GM06990 (cell line): ENCODE measurements at regions not wholly inside any gene's neighbourhood (a gene's known extent, or its start where the extent isn't known, plus 50 kb on each side); places are given as distances from the start of the nearest gene placed in this dataset.

Source experiments
- DNase-seq: peaks from one replicate; pipeline ENCODE4 v3.0.0-alpha.2; 2011; ENCODE audit not compliant: insufficient read length; ENCODE audit errors: extremely low read depth
- H3K27me3 ChIP-seq: replicated peaks from 2 replicates; pipeline ENCODE4 v1.6.0; 2011; ENCODE audit warnings: low read length; ENCODE audit not compliant: control insufficient read depth, insufficient read depth
- H3K36me3 ChIP-seq: 2 replicates; pipeline ENCODE4 v1.5.1; 2011; ENCODE audit warnings: low read length; ENCODE audit not compliant: control insufficient read depth, insufficient read depth
- H3K4me3 ChIP-seq: replicated peaks from 2 replicates; pipeline ENCODE4 v1.5.1; 2011; ENCODE audit warnings: low read depth, mild to moderate bottlenecking, control low read depth, low read length
- TF ChIP-seq, protein P1 (sequence below): IDR thresholded peaks from 2 replicates; pipeline ENCODE4 v1.5.1; 2011; ENCODE audit warnings: low read length, control low read depth, mild to moderate bottlenecking, inconsistent platforms; ENCODE audit not compliant: insufficient read depth, poor library complexity, severe bottlenecking

- TF ChIP-seq, protein P1, sequence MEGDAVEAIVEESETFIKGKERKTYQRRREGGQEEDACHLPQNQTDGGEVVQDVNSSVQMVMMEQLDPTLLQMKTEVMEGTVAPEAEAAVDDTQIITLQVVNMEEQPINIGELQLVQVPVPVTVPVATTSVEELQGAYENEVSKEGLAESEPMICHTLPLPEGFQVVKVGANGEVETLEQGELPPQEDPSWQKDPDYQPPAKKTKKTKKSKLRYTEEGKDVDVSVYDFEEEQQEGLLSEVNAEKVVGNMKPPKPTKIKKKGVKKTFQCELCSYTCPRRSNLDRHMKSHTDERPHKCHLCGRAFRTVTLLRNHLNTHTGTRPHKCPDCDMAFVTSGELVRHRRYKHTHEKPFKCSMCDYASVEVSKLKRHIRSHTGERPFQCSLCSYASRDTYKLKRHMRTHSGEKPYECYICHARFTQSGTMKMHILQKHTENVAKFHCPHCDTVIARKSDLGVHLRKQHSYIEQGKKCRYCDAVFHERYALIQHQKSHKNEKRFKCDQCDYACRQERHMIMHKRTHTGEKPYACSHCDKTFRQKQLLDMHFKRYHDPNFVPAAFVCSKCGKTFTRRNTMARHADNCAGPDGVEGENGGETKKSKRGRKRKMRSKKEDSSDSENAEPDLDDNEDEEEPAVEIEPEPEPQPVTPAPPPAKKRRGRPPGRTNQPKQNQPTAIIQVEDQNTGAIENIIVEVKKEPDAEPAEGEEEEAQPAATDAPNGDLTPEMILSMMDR = no peak
- DNase-seq = no peak
- H3K36me3 ChIP-seq = no peaks in the 10 kb centered on the region
- H3K4me3 ChIP-seq = no peak overlapping the region
- no peaks in the 10 kb centered on the region for H3K27me3 ChIP-seq
These were observed 125.1 kb downstream of the ESM1 start for GRCh38 chr5:54860321-54860720.

DNA sequence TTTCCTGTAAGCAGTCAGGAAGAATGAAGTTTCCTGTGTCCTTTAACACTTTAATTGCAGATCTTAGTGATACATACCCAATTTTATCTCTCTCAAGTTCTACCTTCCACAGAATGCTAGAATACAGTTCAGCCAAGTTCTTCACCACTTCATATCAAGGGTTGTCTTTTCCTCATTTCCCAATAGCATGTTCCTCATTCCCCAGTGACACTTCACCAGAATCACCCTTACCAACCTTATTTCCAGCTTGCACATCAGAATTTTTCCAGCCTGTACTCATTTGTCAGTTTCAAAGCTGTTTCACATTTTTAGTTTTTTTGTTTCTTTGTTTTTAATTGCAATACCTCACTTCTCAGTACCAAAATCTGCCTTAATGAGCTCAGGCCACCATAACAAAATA, 126.1 kb downstream of the ESM1 start:
- Histone ChIP-seq H3K4me3 (no peak overlapping the region), H3K27me3 (no peaks in the 10 kb centered on the region), H3K36me3 (no peaks in the 10 kb centered on the region)
- TF ChIP-seq, protein P1 = no peak
- no peak for DNase-seq

DNA sequence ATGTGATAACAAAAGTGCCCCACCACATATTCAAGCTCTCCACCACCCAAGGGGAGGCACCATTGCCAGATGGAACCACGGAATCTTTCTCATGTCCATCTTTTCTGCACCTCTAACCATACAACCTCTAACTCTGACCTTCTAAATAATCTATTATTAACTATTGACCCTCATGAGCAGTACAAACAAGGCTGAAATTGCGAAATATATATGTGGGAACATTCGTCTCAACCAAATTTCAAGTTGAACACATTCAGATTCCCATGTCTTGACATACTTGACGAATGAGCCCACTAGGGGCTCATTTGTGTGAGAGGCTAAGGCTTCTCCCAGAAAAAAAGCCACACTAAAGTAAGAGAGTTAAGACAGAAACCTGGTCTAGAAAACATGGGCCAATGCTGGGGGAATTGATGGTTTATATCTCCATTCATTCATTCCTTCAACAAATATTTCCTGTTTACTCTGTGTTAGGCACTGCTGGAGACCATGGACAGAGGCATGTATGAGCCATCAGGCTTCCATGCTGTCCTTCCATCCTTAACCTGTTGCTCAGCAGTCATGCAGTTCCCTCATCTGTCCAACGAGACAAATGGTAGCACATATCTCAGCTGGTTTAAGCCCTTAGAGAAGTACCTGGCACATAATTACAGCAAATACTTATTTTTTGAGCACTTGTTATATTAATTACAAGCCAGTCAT, 130.4 kb downstream of the ESM1 start:
- Histone ChIP-seq H3K4me3 (no peak overlapping the region), H3K36me3 (no peaks in the 10 kb centered on the region), H3K27me3 (no peaks in the 10 kb centered on the region)
- TF ChIP-seq, protein P1 = no peak
- no peak for DNase-seq

DNA sequence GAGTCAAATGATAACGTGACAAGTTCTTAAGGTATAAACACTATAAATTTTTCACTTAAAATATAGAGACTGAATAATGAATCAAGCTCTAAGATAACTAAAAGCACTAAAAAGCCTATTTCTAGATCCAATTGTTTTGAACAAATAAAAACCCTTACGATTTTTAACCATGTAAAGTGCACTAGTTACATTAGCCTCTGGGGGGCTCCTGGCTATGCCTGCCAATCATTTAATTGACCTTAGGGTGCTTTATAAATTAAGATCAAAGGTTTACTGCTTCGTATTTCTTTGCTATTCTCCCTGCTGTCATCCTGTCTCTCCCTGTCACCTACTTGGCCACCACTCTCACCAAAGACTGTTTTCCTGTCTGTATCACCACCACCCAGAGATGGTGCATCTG, 133.4 kb downstream of the ESM1 start:
- no peak overlapping the region for H3K4me3 ChIP-seq
- H3K27me3 ChIP-seq = no peaks in the 10 kb centered on the region
- TF ChIP-seq, protein P1 = peak; percentile 9
- no peaks in the 10 kb centered on the region for H3K36me3 ChIP-seq
- DNase-seq = no peak

DNA sequence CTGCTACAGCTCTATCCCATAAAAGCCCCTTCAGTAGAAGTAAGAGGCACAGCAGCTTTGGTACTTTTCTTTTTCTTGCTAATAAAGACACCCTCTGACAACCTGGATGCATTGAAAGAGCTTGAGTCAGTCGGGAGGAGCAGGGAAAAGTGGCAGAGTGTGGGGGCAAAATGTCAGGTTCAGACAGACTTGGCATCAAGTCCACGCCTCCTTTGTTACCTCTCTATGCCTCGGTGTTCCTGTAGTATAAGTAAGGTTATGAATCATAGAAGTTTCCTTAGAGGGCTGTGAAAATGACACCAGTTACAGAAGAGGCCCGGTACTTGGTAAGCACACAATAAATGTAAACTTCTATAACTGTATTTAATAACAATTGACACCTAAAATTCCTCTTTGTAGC, 133.9 kb downstream of the ESM1 start:
- TF ChIP-seq, protein P1 = no peak
- no peak overlapping the region for H3K4me3 ChIP-seq
- no peaks in the 10 kb centered on the region for H3K27me3 ChIP-seq
- no peaks in the 10 kb centered on the region for H3K36me3 ChIP-seq
- DNase-seq = no peak

DNA sequence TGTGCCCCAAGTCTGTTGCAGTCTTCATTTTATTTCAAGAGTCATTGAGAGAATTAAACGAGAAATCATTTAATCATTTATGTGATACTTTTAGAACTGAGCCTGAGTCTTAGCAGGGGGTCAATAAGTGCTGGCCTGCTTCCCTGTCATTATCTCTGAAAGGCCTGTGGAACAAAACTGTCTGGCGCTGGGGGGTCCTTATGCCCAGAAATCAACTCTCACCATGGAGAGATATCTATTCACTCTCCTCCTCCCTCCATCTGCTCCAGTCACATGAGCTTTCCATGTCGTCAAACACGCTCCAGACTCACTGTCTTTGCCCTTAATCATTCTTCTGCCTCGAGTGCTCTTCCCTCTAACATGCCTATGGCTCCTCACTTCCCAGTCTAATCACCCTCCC, 136.8 kb downstream of the ESM1 start:
- Histone ChIP-seq H3K27me3 (no peaks in the 10 kb centered on the region), H3K36me3 (no peaks in the 10 kb centered on the region), H3K4me3 (no peak overlapping the region)
- DNase-seq = no peak
- TF ChIP-seq, protein P1 = no peak
